ENCODE measurements at regions not wholly inside any gene's neighbourhood (a gene's known extent, or its start where the extent isn't known, plus 50 kb on each side); places are given as distances from the start of the nearest gene placed in this dataset.

DNA sequence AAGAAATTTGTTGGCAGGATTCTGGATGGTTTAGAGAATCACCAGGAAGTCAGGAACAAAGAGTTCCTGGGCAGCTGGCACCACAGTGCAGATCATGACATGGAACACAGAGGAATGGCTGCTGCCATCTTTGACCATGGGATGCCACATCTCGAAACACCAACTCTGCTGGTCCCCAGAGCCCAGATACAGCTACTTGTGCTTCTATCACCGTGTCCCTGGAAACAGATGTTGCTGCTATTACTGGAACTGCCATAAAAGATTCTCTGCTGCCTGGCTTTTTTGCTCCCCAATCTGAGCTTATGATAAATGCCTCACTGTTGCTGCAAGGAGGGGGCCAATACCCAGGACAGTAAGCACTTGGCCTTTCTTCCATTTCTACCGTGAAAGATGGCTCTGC, 185.2 kb downstream of the CSNK2A3 start:
- TF ChIP-seq, protein P1, sequence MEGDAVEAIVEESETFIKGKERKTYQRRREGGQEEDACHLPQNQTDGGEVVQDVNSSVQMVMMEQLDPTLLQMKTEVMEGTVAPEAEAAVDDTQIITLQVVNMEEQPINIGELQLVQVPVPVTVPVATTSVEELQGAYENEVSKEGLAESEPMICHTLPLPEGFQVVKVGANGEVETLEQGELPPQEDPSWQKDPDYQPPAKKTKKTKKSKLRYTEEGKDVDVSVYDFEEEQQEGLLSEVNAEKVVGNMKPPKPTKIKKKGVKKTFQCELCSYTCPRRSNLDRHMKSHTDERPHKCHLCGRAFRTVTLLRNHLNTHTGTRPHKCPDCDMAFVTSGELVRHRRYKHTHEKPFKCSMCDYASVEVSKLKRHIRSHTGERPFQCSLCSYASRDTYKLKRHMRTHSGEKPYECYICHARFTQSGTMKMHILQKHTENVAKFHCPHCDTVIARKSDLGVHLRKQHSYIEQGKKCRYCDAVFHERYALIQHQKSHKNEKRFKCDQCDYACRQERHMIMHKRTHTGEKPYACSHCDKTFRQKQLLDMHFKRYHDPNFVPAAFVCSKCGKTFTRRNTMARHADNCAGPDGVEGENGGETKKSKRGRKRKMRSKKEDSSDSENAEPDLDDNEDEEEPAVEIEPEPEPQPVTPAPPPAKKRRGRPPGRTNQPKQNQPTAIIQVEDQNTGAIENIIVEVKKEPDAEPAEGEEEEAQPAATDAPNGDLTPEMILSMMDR (IDR thresholded peaks at IDR 0.05), result no peak
- no peak for TF ChIP-seq EZH2 (IDR thresholded peaks at IDR 0.05)
